Prostate gland (tissue), 2 donors: ENCODE measurements at regions not wholly inside any gene's neighbourhood (a gene's known extent, or its start where the extent isn't known, plus 50 kb on each side); places are given as distances from the start of the nearest gene placed in this dataset.

ENCODE experiments used
- POLR2A ChIP-seq: fragments of 450-650 bp; IDR thresholded peaks from one replicate; pipeline ENCODE4 v1.6.1; 2016; ENCODE audit warnings: antibody characterized with exemption, mild to moderate bottlenecking
- TF ChIP-seq, protein P1 (sequence below), 4 experiments: fragments of 200-600 bp in 2 of 4; fragments of 450-650 bp in 2 of 4; sonication (generic) in 2 of 4; IDR thresholded peaks; 1 replicate in 3 of 4; 2 replicates in 1 of 4; pipeline ENCODE4 v1.5.1; 2016 to 2019; ENCODE audit warnings: antibody characterized with exemption in 4 of 4, mild to moderate bottlenecking in 2 of 4, moderate library complexity in 2 of 4

DNA sequence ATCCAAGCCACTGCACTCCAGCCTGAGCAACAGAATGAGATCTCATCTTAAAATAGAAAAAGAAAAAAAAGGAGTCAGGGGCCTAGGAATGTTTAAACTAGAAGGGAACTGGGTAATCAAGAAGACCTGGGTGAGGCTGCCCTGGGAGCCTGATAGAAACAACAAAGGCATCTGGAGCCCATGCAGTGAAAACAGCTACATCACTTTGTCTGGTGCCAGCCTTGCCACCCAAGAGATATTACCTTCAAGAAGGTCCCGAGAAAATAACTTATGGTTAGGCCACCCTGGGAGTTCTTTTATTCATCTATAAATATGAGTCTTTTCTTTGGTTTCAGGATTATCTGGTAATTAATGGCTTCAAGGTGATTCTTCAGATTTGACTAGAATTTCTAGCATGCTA is 412.1 kb downstream of the METTL15 start:
- TF ChIP-seq, protein P1, sequence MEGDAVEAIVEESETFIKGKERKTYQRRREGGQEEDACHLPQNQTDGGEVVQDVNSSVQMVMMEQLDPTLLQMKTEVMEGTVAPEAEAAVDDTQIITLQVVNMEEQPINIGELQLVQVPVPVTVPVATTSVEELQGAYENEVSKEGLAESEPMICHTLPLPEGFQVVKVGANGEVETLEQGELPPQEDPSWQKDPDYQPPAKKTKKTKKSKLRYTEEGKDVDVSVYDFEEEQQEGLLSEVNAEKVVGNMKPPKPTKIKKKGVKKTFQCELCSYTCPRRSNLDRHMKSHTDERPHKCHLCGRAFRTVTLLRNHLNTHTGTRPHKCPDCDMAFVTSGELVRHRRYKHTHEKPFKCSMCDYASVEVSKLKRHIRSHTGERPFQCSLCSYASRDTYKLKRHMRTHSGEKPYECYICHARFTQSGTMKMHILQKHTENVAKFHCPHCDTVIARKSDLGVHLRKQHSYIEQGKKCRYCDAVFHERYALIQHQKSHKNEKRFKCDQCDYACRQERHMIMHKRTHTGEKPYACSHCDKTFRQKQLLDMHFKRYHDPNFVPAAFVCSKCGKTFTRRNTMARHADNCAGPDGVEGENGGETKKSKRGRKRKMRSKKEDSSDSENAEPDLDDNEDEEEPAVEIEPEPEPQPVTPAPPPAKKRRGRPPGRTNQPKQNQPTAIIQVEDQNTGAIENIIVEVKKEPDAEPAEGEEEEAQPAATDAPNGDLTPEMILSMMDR (IDR thresholded peaks at IDR 0.05) = no peak
- no peak for TF ChIP-seq POLR2A
